ENCODE measurements at regions not wholly inside any gene's neighbourhood (a gene's known extent, or its start where the extent isn't known, plus 50 kb on each side); places are given as distances from the start of the nearest gene placed in this dataset.
A peak's percentile ranks its signal among the peaks of the same experiment; 100 is the strongest.

GRCh38 chr12:91319071-91319760 is 136.6 kb upstream of the DCN start:
- H3K36me3 Mint-ChIP-seq (ENCODE audit: low read depth, unreplicated experiment) = no peaks in the 10 kb centered on the region
- H2AFZ ChIP-seq (ENCODE audit: low read depth, low read length) = no peak overlapping the region
- no peaks in the 10 kb centered on the region for H3K9me3 ChIP-seq (ENCODE audit: insufficient read depth, low read depth, low read length)
- no peak overlapping the region for H3K4me3 Mint-ChIP-seq (ENCODE audit: unreplicated experiment)
- no peaks in the 10 kb centered on the region for H3K4me1 Mint-ChIP-seq (ENCODE audit: low read depth, unreplicated experiment)
- TF ChIP-seq EZH2 (IDR thresholded peaks at IDR 0.05; ENCODE audit: insufficient read depth, low read length) = no peak
- TF ChIP-seq, protein P1, sequence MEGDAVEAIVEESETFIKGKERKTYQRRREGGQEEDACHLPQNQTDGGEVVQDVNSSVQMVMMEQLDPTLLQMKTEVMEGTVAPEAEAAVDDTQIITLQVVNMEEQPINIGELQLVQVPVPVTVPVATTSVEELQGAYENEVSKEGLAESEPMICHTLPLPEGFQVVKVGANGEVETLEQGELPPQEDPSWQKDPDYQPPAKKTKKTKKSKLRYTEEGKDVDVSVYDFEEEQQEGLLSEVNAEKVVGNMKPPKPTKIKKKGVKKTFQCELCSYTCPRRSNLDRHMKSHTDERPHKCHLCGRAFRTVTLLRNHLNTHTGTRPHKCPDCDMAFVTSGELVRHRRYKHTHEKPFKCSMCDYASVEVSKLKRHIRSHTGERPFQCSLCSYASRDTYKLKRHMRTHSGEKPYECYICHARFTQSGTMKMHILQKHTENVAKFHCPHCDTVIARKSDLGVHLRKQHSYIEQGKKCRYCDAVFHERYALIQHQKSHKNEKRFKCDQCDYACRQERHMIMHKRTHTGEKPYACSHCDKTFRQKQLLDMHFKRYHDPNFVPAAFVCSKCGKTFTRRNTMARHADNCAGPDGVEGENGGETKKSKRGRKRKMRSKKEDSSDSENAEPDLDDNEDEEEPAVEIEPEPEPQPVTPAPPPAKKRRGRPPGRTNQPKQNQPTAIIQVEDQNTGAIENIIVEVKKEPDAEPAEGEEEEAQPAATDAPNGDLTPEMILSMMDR (IDR thresholded peaks at IDR 0.05; ENCODE audit: insufficient read depth, low read depth, low read length) = no peak
- no peak overlapping the region for H3K27ac Mint-ChIP-seq (ENCODE audit: unreplicated experiment)
- H3K4me2 ChIP-seq (ENCODE audit: low read length) = no peak overlapping the region
- H3K27me3 ChIP-seq (ENCODE audit: insufficient read depth, low read length) = no peaks in the 10 kb centered on the region
- H3K36me3 ChIP-seq (ENCODE audit: insufficient read depth, low read length) = no peaks in the 10 kb centered on the region
- no peaks in the 10 kb centered on the region for H3K79me2 ChIP-seq (ENCODE audit: insufficient read depth, low read length)
- no peaks in the 10 kb centered on the region for H3K9me3 Mint-ChIP-seq (ENCODE audit: unreplicated experiment)
- no peak overlapping the region for H3K4me3 ChIP-seq (ENCODE audit: insufficient read depth, low read depth, low read length)
- H3K27me3 Mint-ChIP-seq (ENCODE audit: low read depth, unreplicated experiment) = no peaks in the 10 kb centered on the region
- no peak overlapping the region for H3K9ac ChIP-seq (ENCODE audit: low read length)
- H4K20me1 ChIP-seq (ENCODE audit: insufficient read depth, low read length) = no peaks in the 10 kb centered on the region
- no peaks in the 10 kb centered on the region for H3K4me1 ChIP-seq (ENCODE audit: insufficient read depth, low read length)
- DNase-seq (ENCODE audit: low read depth) (no peak), FAIRE-seq (no peak)
- no peak overlapping the region for H3K27ac ChIP-seq (ENCODE audit: low read depth, low read length)

DNA sequence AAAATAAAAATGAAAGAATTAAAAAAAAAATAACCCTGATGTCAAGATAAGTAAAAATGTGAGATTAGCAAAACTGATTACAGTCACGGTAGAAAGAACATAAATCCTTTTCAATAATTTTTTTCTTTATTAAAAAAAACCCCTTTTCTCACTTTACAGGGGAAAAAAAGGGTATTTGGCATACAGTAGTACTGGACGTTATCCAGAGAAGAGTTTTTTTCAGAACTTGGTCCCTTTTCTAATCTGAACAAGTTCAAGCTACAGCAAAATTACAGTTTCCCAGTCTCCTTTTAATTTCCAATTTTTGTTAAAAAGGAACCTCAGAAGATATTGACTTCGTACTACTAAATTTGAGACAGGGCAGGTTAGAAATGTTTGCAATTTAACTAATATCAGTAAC is 134.7 kb upstream of the DCN start:
- Histone ChIP-seq H3K9me3 (ENCODE audit: insufficient read depth, low read depth, low read length) (no peaks in the 10 kb centered on the region), H3K4me2 (ENCODE audit: low read length) (no peak overlapping the region), H3K27me3 (ENCODE audit: insufficient read depth, low read length) (no peaks in the 10 kb centered on the region), H3K9ac (ENCODE audit: low read length) (no peak overlapping the region), H3K36me3 (ENCODE audit: insufficient read depth, low read length) (no peaks in the 10 kb centered on the region), H3K27ac (ENCODE audit: low read depth, low read length) (no peak overlapping the region), H4K20me1 (ENCODE audit: insufficient read depth, low read length) (no peaks in the 10 kb centered on the region), H3K79me2 (ENCODE audit: insufficient read depth, low read length) (no peaks in the 10 kb centered on the region), H2AFZ (ENCODE audit: low read depth, low read length) (no peak overlapping the region), H3K4me3 (ENCODE audit: insufficient read depth, low read depth, low read length) (no peak overlapping the region), H3K4me1 (ENCODE audit: insufficient read depth, low read length) (no peaks in the 10 kb centered on the region)
- H3K4me1 Mint-ChIP-seq (ENCODE audit: low read depth, unreplicated experiment) = no peaks in the 10 kb centered on the region
- no peak for DNase-seq (ENCODE audit: low read depth)
- TF ChIP-seq, protein P1 (IDR thresholded peaks at IDR 0.05; ENCODE audit: insufficient read depth, low read depth, low read length) = no peak
- TF ChIP-seq EZH2 (IDR thresholded peaks at IDR 0.05; ENCODE audit: insufficient read depth, low read length) = no peak
- no peak overlapping the region for H3K27ac Mint-ChIP-seq (ENCODE audit: unreplicated experiment)
- H3K4me3 Mint-ChIP-seq (ENCODE audit: unreplicated experiment) = no peak overlapping the region
- no peaks in the 10 kb centered on the region for H3K27me3 Mint-ChIP-seq (ENCODE audit: low read depth, unreplicated experiment)
- H3K9me3 Mint-ChIP-seq (ENCODE audit: unreplicated experiment) = no peaks in the 10 kb centered on the region
- FAIRE-seq = no peak
- no peaks in the 10 kb centered on the region for H3K36me3 Mint-ChIP-seq (ENCODE audit: low read depth, unreplicated experiment)

GRCh38 chr12:91316907-91317269 is 134.3 kb upstream of the DCN start:
- Mint-ChIP-seq H3K27me3 (ENCODE audit: low read depth, unreplicated experiment) (no peaks in the 10 kb centered on the region), H3K4me3 (ENCODE audit: unreplicated experiment) (no peak overlapping the region), H3K4me1 (ENCODE audit: low read depth, unreplicated experiment) (no peaks in the 10 kb centered on the region), H3K36me3 (ENCODE audit: low read depth, unreplicated experiment) (no peaks in the 10 kb centered on the region), H3K9me3 (ENCODE audit: unreplicated experiment) (no peaks in the 10 kb centered on the region), H3K27ac (ENCODE audit: unreplicated experiment) (no peak overlapping the region)
- H4K20me1 ChIP-seq (ENCODE audit: insufficient read depth, low read length) = no peaks in the 10 kb centered on the region
- TF ChIP-seq, protein P1 (IDR thresholded peaks at IDR 0.05; ENCODE audit: insufficient read depth, low read depth, low read length) = no peak
- TF ChIP-seq EZH2 (IDR thresholded peaks at IDR 0.05; ENCODE audit: insufficient read depth, low read length) = no peak
- H3K4me1 ChIP-seq (ENCODE audit: insufficient read depth, low read length) = no peaks in the 10 kb centered on the region
- no peak overlapping the region for H3K9ac ChIP-seq (ENCODE audit: low read length)
- no peak for FAIRE-seq
- no peaks in the 10 kb centered on the region for H3K36me3 ChIP-seq (ENCODE audit: insufficient read depth, low read length)
- no peak overlapping the region for H3K4me2 ChIP-seq (ENCODE audit: low read length)
- no peaks in the 10 kb centered on the region for H3K79me2 ChIP-seq (ENCODE audit: insufficient read depth, low read length)
- no peak overlapping the region for H3K4me3 ChIP-seq (ENCODE audit: insufficient read depth, low read depth, low read length)
- H3K27me3 ChIP-seq (ENCODE audit: insufficient read depth, low read length) = no peaks in the 10 kb centered on the region
- no peak overlapping the region for H3K27ac ChIP-seq (ENCODE audit: low read depth, low read length)
- no peak overlapping the region for H2AFZ ChIP-seq (ENCODE audit: low read depth, low read length)
- no peaks in the 10 kb centered on the region for H3K9me3 ChIP-seq (ENCODE audit: insufficient read depth, low read depth, low read length)
- DNase-seq (ENCODE audit: low read depth) = peak; percentile 30
